ENCODE measurements at regions not wholly inside any gene's neighbourhood (a gene's known extent, or its start where the extent isn't known, plus 50 kb on each side); places are given as distances from the start of the nearest gene placed in this dataset.

DNA sequence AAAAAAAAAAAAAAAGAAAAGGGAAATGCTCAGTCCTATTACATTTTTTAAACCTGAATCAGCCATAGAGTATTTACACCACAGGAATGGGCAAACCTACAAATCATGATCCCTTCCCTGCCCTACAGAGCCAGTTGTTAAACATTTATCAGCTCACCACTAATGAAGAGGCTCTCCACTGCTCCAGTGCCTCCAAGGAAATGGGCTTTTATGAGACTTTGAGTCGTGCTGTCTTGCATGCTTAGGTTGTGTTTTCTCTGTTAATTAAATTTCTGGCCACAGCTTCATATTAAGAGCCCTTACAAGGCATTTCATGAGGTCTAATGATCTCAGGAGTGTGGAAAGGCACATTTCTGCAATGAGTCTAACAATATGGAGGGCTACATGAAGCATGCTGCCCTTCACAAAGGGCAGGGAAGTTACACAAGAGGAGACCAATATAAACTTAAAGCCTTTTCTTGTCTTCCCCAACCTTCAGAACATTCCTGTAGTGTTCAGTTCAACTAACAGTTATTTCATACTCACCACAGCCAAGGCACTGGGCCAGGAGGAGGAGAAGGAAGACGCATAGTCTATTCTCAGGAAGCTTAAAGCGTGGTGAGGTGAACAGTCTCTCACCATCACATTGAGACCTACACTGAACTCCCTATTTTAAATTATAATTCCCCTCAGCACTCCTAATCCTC is 140.1 kb upstream of the ABCA1 start:
- peak; percentile 98 for DNase-seq (ENCODE audit: low read depth)
- TF ChIP-seq, protein P1, sequence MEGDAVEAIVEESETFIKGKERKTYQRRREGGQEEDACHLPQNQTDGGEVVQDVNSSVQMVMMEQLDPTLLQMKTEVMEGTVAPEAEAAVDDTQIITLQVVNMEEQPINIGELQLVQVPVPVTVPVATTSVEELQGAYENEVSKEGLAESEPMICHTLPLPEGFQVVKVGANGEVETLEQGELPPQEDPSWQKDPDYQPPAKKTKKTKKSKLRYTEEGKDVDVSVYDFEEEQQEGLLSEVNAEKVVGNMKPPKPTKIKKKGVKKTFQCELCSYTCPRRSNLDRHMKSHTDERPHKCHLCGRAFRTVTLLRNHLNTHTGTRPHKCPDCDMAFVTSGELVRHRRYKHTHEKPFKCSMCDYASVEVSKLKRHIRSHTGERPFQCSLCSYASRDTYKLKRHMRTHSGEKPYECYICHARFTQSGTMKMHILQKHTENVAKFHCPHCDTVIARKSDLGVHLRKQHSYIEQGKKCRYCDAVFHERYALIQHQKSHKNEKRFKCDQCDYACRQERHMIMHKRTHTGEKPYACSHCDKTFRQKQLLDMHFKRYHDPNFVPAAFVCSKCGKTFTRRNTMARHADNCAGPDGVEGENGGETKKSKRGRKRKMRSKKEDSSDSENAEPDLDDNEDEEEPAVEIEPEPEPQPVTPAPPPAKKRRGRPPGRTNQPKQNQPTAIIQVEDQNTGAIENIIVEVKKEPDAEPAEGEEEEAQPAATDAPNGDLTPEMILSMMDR (conservative IDR thresholded peaks at IDR 0.05; ENCODE audit: low read depth, low read length) = no peak
- no peak overlapping the region for H3K4me3 ChIP-seq (ENCODE audit: low read depth, low read length)

- no peak for DNase-seq (ENCODE audit: low read depth)
- TF ChIP-seq, protein P1 (conservative IDR thresholded peaks at IDR 0.05; ENCODE audit: low read depth, low read length) = no peak
- no peak overlapping the region for H3K4me3 ChIP-seq (ENCODE audit: low read depth, low read length)
Observed at GRCh38 chr9:105069285-105069684, 141.3 kb upstream of the ABCA1 start.

- no peak for DNase-seq (ENCODE audit: low read depth)
- TF ChIP-seq, protein P1 (conservative IDR thresholded peaks at IDR 0.05; ENCODE audit: low read depth, low read length) = no peak
- no peak overlapping the region for H3K4me3 ChIP-seq (ENCODE audit: low read depth, low read length)
Observed at GRCh38 chr9:105069696-105070095, 141.7 kb upstream of the ABCA1 start.

GRCh38 chr9:105070176-105070575 is 142.2 kb upstream of the ABCA1 start:
- H3K4me3 ChIP-seq (ENCODE audit: low read depth, low read length) = no peak overlapping the region
- DNase-seq (ENCODE audit: low read depth) = no peak
- TF ChIP-seq, protein P1 (conservative IDR thresholded peaks at IDR 0.05; ENCODE audit: low read depth, low read length) = no peak

DNA sequence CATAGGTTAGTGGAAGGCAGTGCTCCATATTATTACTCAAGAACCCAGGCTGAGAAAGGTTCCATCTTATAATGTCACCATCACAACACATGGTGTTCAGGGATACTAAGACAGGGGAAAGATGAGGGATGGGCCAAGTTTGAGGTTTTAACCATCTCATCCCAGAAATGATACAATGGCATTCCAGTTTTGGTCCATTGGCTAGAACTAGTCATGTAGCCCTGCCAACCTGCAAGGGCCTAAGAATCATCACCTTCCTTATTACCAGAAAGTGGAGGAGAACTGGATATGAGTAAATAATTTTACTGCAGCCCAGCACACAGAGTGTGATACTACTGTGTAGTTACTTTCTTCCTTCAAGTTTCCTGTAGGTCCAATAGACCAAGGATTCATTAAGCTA is 144.5 kb upstream of the ABCA1 start:
- no peak for DNase-seq (ENCODE audit: low read depth)
- no peak overlapping the region for H3K4me3 ChIP-seq (ENCODE audit: low read depth, low read length)
- TF ChIP-seq, protein P1 (conservative IDR thresholded peaks at IDR 0.05; ENCODE audit: low read depth, low read length) = no peak

- H3K4me3 ChIP-seq (ENCODE audit: low read depth, low read length) = no peak overlapping the region
- TF ChIP-seq, protein P1 (conservative IDR thresholded peaks at IDR 0.05; ENCODE audit: low read depth, low read length) = no peak
- DNase-seq (ENCODE audit: low read depth) = no peak
Observed at GRCh38 chr9:105073147-105073546, 145.2 kb upstream of the ABCA1 start.

- DNase-seq (ENCODE audit: low read depth) = no peak
- H3K4me3 ChIP-seq (ENCODE audit: low read depth, low read length) = no peak overlapping the region
- TF ChIP-seq, protein P1 (conservative IDR thresholded peaks at IDR 0.05; ENCODE audit: low read depth, low read length) = no peak
Observed at GRCh38 chr9:105074491-105074890, 146.5 kb upstream of the ABCA1 start.
